ENCODE measurements at regions not wholly inside any gene's neighbourhood (a gene's known extent, or its start where the extent isn't known, plus 50 kb on each side); places are given as distances from the start of the nearest gene placed in this dataset.
"Not testable (repeated sequence)": the region's sequence is repeated elsewhere in the genome, so short reads cannot be mapped to it uniquely, and the experiment has no call there.

DNA sequence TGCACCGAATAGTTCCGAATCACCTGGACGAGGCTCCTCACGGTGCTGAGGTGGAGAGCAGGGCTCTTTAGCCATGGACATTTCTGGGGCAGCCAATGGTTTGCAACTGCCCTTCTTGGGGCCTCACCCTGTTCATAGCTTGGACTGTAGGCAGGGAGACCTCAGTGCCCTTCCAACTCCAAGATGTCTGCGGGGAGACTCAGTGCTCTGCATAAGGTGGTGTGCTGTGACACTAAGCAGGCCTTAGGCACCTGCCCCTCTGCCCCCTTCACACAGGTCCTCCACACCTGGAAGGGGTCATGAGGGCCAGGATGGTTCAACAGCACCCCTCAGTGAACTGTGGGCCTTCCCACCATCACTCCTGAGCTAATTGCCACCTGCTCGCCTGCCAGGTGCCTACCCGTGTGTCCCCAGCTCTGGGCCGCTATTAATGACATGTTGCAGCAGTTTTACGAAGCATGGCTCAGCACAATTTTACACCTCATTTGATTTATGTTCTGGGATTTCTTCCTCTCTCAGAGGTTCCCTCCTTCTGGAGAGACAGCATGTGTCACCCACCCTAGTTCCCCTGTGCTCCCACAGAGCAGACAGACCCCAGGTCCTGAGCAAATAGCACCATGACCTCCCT is 101.2 kb upstream of the SMAD3 start:
- no peak overlapping the region for H3K4me3 ChIP-seq (ENCODE audit: low read depth, low read length)
- no peak for DNase-seq (ENCODE audit: low read depth, low spot score)
- in situ Hi-C loops (cut with HindIII; ENCODE audit: low sequenced_read_pairs), result no loop called here
- TF ChIP-seq, protein P1, sequence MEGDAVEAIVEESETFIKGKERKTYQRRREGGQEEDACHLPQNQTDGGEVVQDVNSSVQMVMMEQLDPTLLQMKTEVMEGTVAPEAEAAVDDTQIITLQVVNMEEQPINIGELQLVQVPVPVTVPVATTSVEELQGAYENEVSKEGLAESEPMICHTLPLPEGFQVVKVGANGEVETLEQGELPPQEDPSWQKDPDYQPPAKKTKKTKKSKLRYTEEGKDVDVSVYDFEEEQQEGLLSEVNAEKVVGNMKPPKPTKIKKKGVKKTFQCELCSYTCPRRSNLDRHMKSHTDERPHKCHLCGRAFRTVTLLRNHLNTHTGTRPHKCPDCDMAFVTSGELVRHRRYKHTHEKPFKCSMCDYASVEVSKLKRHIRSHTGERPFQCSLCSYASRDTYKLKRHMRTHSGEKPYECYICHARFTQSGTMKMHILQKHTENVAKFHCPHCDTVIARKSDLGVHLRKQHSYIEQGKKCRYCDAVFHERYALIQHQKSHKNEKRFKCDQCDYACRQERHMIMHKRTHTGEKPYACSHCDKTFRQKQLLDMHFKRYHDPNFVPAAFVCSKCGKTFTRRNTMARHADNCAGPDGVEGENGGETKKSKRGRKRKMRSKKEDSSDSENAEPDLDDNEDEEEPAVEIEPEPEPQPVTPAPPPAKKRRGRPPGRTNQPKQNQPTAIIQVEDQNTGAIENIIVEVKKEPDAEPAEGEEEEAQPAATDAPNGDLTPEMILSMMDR (IDR thresholded peaks at IDR 0.05; ENCODE audit: low read depth, low read length), result no peak

DNA sequence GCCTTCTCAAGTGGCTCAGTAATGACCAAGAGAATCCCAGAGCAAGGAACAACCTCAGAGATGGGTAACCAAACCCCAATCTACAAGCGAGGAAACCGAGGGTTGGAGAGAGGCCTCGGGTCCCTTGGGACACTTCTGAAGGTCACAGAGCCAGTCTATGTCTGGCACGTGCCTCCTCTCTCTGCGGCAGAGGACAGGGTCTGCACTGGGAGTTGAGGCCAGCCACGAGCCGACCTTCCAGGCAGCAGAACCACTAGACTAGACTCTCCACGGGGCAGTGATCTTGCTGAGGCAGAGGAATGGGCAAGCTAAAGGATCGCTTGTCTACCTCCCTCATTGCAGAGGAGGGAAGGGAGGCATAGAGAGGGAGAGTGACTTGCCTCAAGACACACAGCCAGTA is 100.6 kb upstream of the SMAD3 start:
- in situ Hi-C loops (cut with HindIII; ENCODE audit: low sequenced_read_pairs), result no loop called here
- H3K4me3 ChIP-seq (ENCODE audit: low read depth, low read length), result no peak overlapping the region

GRCh38 chr15:66965201-66965900 is 100.1 kb upstream of the SMAD3 start:
- DNase-seq (ENCODE audit: low read depth, low spot score), result no peak
- in situ Hi-C loops (cut with HindIII; ENCODE audit: low sequenced_read_pairs), result no loop called here
- no peak overlapping the region for H3K4me3 ChIP-seq (ENCODE audit: low read depth, low read length)
- TF ChIP-seq, protein P1 (IDR thresholded peaks at IDR 0.05; ENCODE audit: low read depth, low read length), result no peak

More for the DNA sequence above, 100.6 kb upstream of the SMAD3 start:
- TF ChIP-seq, protein P1 (IDR thresholded peaks at IDR 0.05; ENCODE audit: low read depth, low read length), result no peak
- DNase-seq (ENCODE audit: low read depth, low spot score), result no peak

- DNase-seq (ENCODE audit: low read depth, low spot score), result no peak
- H3K4me3 ChIP-seq (ENCODE audit: low read depth, low read length), result no peak overlapping the region
- TF ChIP-seq, protein P1 (IDR thresholded peaks at IDR 0.05; ENCODE audit: low read depth, low read length), result peak; percentile 19
- in situ Hi-C loops (cut with HindIII; ENCODE audit: low sequenced_read_pairs), result no loop called here
These were observed 99.1 kb upstream of the SMAD3 start for GRCh38 chr15:66966256-66966655.

GRCh38 chr15:66968806-66969596 is 96.4 kb upstream of the SMAD3 start:
- in situ Hi-C loops (cut with HindIII; ENCODE audit: low sequenced_read_pairs), result no loop called here
- TF ChIP-seq, protein P1 (IDR thresholded peaks at IDR 0.05; ENCODE audit: low read depth, low read length), result no peak
- no peak overlapping the region for H3K4me3 ChIP-seq (ENCODE audit: low read depth, low read length)
- DNase-seq (ENCODE audit: low read depth, low spot score), result no peak

GRCh38 chr15:66974131-66974530 is 91.3 kb upstream of the SMAD3 start:
- H3K4me3 ChIP-seq (ENCODE audit: low read depth, low read length); in situ Hi-C loops (cut with HindIII; ENCODE audit: low sequenced_read_pairs); DNase-seq (ENCODE audit: low read depth, low spot score): not testable (repeated sequence)

GRCh38 chr15:66976106-66976640 is 89.2 kb upstream of the SMAD3 start:
- in situ Hi-C loops (cut with HindIII; ENCODE audit: low sequenced_read_pairs); H3K4me3 ChIP-seq (ENCODE audit: low read depth, low read length); DNase-seq (ENCODE audit: low read depth, low spot score): not testable (repeated sequence)

- DNase-seq (ENCODE audit: low read depth, low spot score); in situ Hi-C loops (cut with HindIII; ENCODE audit: low sequenced_read_pairs); H3K4me3 ChIP-seq (ENCODE audit: low read depth, low read length): not testable (repeated sequence)
These were observed 85.1 kb upstream of the SMAD3 start for GRCh38 chr15:66980326-66980725.

Measured in astrocyte of the spinal cord (primary cell).